ENCODE measurements at regions not wholly inside any gene's neighbourhood (a gene's known extent, or its start where the extent isn't known, plus 50 kb on each side); places are given as distances from the start of the nearest gene placed in this dataset.
A peak's percentile ranks its signal among the peaks of the same experiment; 100 is the strongest.
"Not testable (repeated sequence)": the region's sequence is repeated elsewhere in the genome, so short reads cannot be mapped to it uniquely, and the experiment has no call there.

DNA sequence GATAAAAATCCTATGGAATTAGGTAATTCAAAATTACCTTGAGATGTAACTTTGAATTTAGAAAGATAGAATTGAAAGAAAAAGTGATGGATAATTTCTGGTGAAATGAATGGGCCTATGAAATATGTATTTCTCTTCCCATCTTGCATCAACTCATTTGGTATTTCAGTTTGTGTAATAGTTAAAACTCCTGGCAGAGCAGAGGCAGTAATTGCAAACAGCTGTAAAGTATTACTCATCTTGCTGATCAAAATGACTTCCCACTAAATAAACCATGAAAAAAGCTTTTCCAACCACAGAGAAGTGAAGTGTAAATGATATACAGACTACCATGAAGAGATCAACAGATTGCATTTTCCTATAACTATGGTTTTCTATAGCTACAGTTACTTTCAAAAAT lies 471.0 kb downstream of the TUBA3C start:
- in situ Hi-C loops (cut with MboI; ENCODE audit: low pct_unique_long_range_greater_than_20kb, low sequenced_read_pairs); DNase-seq: not testable (repeated sequence)

DNA sequence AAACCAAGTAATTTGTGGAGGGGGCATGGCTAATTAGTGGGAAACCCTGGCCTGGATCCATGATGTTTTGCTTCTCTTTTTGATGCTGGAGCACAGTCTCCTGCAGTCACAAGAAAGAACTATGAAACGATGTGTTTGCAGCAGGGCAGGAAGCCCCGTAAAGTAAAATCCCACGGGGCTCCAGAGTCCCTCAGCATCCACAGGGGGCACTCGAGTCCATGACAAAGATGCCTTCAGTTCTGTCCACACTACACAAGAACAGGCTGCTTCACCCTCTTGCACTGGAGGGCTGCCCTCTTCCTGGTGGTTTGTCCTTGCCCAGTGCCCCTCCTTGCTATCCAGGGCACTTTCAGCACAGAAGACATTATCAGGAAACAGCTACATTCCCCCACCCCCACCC lies 475.1 kb downstream of the TUBA3C start:
- peak; percentile 21 for DNase-seq
- in situ Hi-C loops (cut with MboI; ENCODE audit: low pct_unique_long_range_greater_than_20kb, low sequenced_read_pairs) = not testable (repeated sequence)

DNA sequence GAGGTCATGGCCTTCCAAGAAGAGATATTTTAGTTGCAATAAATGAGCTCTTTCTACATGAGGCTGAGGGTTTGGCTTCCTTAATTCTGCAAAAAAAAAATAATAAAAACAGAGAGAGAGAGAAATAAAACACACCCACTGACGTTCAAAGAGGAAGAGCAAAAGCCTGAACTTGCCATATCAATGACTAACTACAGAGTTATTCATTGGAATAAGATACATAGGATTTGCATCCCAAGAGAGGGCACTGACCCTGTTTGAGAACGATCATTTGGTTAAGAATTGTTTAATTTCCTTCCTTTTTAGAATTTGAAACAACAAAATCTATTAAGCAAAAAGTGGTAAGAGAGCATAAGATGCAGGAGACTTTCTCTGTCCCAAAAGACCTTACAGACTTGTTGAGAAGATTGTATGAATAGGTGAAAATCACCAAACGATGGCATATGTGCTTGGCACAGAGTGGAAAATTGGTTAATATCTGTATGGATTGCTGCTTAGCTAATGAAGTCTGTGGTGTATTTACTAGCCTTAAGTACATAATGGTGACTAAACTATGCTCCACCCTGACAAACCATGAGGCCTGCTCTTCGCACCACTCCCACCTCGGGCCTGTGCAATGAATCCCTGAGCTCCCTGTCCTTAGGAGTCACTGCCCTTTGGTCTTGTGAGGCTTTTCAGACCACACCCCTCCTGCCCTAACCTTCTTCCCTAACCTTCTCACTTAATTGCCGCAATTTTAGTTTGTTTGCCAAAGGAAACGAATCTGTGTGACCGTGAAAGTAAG lies 479.0 kb downstream of the TUBA3C start:
- in situ Hi-C loops (cut with MboI; ENCODE audit: low pct_unique_long_range_greater_than_20kb, low sequenced_read_pairs) = not testable (repeated sequence)

DNA sequence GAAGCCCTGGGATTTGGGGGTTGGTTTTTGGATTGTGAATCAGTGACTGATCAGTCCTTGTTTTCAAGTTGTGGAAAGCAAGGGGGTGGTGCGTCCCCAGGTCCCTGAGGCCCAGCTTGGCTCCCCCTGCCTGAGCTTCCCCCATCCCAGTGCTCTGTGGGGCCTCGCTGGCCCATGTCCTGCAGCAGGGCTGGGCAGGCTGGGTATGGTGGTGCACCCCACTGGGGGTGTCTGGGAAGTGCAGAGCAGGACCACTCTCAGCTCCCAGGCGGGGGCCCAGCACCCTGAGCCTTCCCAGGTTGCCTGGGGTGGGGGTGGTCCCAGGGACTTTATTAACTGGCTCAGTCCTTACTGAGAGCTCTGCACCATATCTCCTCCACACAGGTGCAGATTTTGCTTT lies 483.3 kb downstream of the TUBA3C start:
- DNase-seq; in situ Hi-C loops (cut with MboI; ENCODE audit: low pct_unique_long_range_greater_than_20kb, low sequenced_read_pairs): not testable (repeated sequence)

More for the DNA sequence above, 479.0 kb downstream of the TUBA3C start:
- not testable (repeated sequence) for DNase-seq

DNA sequence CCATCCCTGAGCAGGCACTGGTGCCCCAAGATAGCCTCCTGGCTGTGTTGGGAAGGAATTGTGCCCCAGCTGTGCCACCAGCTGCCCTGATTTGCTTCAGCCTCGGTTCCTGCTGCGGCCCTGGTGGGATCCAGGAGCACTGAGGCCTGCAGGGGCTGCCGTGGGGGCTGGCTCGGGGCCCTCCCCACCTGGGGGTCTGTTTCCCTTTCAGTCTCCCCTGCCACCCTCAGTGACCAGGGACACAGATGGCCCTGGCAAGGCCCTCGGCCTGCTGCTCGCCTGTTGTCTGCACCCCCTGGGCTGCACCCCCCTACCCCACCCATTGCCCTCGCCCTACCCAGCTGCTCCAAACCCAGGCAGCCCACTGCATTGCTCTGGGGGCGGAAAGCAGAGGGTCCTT lies 483.8 kb downstream of the TUBA3C start:
- DNase-seq; in situ Hi-C loops (cut with MboI; ENCODE audit: low pct_unique_long_range_greater_than_20kb, low sequenced_read_pairs): not testable (repeated sequence)

DNA sequence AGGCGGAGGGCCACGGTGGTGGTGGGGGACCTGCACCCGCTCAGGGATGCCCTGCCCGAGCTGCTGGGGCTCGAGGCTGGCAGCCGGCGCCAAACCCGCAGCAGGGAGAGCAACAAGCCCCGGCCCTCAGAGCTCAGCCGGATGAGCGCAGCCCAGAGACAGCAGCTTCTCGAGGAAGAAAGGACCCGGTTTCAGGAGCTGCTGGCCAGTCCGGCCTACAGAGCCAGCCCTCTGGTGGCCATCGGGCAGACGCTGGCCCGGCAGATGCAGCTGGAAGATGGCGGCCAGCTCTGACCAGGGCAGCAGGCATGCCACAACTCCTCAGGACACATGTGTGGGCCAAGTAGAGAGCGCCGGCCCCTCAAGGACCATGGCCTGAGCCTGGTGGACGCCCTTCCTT lies 484.4 kb downstream of the TUBA3C start:
- in situ Hi-C loops (cut with MboI; ENCODE audit: low pct_unique_long_range_greater_than_20kb, low sequenced_read_pairs) = not testable (repeated sequence)

DNA sequence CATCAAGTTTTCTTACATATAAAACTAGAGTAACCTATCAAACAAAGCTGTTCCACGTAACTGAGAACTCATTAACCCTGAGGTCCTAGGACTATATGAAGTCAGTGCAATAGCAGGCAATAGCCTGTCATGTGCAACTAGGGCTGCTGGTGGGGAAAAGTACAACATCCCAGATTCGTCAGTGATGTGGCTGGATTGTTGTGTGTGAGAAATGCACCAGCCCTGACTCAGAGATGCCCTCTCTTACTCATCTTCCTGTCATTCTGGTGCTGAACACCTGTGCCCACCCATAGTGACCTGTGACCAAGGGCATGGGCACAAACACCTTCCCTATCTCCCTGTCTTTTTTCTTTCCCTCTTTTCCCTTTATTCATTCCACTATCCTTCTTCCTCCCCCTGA lies 504.2 kb downstream of the TUBA3C start:
- DNase-seq; in situ Hi-C loops (cut with MboI; ENCODE audit: low pct_unique_long_range_greater_than_20kb, low sequenced_read_pairs): not testable (repeated sequence)

More for the DNA sequence above, 484.4 kb downstream of the TUBA3C start:
- not testable (repeated sequence) for DNase-seq

DNA sequence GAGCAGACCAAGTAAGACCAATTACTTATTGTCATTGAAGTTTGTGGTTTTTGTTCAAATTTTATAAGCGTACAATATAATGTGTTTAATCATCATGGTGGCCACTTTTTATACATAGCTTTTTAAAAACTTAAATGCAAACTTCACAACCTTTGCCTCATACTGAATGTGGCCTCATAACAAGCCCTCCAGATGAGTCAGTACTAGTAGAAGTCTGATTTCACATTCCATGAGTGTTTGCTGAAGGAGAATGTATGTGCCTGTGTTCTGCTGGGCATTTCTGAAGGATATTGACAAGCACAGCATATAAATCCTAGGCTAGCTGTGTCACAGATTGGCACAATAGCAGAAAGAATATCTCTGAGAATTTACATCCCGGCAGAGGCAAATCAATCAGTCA lies 506.4 kb downstream of the TUBA3C start:
- DNase-seq; in situ Hi-C loops (cut with MboI; ENCODE audit: low pct_unique_long_range_greater_than_20kb, low sequenced_read_pairs): not testable (repeated sequence)

DNA sequence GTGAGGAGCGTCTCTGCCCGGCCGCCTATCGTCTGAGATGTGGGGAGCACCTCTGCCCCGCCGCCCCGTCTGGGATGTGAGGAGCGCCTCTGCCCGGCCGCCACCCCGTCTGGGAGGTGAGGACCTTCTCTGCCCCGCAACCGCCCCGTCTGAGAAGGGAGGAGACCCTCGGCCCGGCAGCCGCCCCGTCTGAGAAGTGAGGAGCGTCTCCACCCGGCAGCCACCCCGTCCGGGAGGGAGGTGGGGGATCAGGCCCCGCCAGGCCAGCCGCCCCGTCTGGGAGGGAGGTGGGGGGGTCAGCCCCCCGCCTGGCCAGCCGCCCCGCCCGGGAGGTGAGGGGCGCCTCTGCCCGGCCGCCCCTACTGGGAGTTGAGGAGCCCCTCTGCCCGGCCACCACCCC lies 507.8 kb downstream of the TUBA3C start:
- in situ Hi-C loops (cut with MboI; ENCODE audit: low pct_unique_long_range_greater_than_20kb, low sequenced_read_pairs); DNase-seq: not testable (repeated sequence)

DNA sequence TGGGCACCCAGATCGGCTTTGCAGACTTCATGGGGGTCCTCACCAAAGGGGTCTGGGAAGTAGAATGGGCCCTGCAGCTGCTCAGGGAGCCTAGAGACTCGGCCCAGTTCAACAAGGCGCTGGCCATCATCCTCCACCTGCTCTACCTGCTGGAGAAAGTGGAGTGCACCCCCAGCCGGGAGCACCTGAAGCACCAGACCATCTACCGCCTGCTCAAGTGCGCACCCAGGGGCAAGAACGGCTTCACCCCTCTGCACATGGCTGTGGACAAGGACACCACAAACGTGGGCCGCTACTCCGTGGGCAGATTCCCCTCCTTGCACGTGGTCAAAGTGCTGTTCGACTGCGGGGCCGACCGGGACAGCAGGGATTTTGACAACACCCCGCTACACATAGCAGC lies 515.0 kb downstream of the TUBA3C start:
- DNase-seq; in situ Hi-C loops (cut with MboI; ENCODE audit: low pct_unique_long_range_greater_than_20kb, low sequenced_read_pairs): not testable (repeated sequence)

DNA sequence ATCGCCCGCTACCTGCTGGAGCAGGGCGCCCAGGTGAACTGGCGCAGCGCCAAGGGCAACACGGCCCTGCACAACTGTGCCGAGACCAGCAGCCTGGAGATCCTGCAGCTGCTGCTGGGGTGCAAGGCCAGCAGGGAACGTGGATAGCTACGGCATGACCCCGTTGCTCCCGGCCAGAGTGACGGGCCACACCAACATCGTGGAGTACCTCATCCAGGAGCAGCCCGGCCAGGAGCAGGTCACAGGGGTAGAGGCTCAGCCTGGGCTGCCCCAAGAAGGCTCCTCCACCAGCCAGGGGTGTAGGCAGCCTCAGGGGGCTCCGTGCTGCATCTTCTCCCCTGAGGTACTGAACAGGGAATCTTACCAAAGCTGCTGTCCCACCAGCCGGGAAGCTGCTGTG lies 515.9 kb downstream of the TUBA3C start:
- DNase-seq; in situ Hi-C loops (cut with MboI; ENCODE audit: low pct_unique_long_range_greater_than_20kb, low sequenced_read_pairs): not testable (repeated sequence)

DNA sequence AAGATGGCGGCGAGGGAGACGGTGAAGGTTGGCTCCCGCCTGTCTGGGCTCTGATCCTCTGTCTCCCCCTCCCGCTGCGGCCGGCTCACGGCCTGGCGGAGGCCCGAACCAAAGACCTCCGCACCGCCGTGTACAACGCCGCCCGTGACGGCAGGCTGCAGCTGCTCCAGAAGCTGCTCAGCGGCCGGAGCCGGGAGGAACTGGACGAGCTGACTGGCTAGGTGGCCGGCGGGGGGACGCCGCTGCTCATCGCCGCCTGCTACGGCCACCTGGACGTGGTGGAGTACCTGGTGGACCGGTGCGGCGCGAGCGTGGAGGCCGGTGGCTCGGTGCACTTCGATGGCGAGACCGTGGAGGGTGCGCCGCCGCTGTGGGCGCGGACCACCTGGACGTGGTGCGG lies 516.5 kb downstream of the TUBA3C start:
- not testable (repeated sequence) for DNase-seq

DNA sequence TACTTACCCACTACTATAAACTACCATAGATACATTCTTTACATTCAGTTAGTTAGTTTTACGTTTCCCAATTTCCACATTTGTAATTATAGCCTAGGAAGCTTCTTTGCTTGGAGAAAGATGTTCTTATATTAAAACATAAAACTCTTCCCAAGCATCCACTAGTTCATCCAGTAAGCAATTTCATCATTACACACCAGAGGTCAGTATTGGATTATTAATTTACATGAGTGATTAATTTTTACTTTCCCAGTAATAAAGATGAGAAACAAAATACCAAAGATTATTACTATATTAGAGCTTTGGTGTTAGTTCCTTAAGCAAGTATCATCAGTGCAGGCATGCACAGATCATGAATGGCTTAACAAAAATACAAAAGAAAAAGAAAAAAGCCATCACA lies 518.4 kb downstream of the TUBA3C start:
- in situ Hi-C loops (cut with MboI; ENCODE audit: low pct_unique_long_range_greater_than_20kb, low sequenced_read_pairs); DNase-seq: not testable (repeated sequence)

More for the DNA sequence above, 516.5 kb downstream of the TUBA3C start:
- in situ Hi-C loops (cut with MboI; ENCODE audit: low pct_unique_long_range_greater_than_20kb, low sequenced_read_pairs) = not testable (repeated sequence)

DNA sequence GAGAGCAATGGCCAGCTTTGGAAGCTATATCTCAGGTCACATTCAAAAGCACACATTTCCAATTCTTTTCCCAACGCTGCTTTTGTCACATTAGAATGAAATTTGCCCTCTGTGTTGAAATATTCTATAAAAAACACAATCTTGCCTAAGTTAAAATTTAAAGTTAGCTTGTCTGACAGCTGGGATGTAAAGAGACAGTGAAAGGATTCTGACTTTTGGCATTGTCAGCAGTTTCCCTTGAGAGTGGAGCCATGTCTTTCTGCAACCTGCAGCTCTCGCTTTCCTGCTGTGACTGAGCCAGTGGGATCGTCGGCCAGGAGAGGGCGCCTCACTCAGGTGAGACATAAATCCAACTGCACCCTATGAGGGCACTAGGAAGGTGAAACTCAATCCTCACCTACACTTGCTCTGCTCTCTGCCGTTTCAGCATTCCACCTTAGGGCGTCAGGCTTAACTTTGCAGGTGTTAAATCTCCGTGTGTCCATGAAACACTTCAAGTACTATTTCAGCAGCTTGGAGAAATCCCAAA lies 537.9 kb downstream of the TUBA3C start:
- in situ Hi-C loops (cut with MboI; ENCODE audit: low pct_unique_long_range_greater_than_20kb, low sequenced_read_pairs) = not testable (repeated sequence)
- peak; percentile 11 for DNase-seq

DNA sequence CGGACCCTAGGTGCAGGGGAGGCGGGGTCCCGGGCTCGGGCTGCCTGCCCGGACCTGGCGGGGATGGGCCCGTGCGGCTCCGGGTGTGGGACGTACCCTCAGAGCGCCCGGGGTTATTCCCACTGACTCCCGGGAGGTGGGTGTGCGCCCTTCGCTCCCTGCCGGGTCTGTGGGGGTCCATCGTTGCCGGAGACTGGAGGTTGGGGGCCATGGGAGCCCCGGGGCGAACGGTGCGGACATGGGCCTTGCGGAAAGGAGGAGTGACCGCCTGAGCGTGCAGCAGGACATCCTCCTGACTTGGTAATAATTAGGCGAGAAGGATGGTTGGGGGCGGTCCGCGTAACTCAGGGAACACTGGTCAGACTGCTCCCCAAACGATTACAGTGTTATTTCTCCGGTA lies 552.7 kb downstream of the TUBA3C start:
- DNase-seq; in situ Hi-C loops (cut with MboI; ENCODE audit: low pct_unique_long_range_greater_than_20kb, low sequenced_read_pairs): not testable (repeated sequence)

DNA sequence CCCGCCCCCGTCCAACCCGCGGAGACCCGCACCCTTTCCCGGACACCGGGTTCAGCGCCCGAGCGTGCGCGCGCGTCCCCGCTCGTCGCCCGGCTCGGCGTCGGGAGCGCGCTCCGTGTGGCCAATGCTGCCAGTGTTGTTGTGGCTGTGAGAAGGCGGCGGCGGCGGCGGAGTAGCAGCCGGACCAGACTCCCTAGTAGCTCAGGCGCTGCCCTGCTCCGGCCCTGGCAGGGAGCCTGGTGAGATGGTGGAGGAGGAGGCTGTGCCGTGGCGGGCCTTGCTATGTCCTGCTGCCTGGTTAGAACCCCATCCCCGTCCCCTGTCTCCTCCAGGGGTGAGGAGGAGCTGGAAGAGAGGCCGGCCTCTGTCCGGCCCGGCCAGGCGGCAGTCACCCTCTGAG lies 553.2 kb downstream of the TUBA3C start:
- DNase-seq = no peak
- in situ Hi-C loops (cut with MboI; ENCODE audit: low pct_unique_long_range_greater_than_20kb, low sequenced_read_pairs) = no loop called here

DNA sequence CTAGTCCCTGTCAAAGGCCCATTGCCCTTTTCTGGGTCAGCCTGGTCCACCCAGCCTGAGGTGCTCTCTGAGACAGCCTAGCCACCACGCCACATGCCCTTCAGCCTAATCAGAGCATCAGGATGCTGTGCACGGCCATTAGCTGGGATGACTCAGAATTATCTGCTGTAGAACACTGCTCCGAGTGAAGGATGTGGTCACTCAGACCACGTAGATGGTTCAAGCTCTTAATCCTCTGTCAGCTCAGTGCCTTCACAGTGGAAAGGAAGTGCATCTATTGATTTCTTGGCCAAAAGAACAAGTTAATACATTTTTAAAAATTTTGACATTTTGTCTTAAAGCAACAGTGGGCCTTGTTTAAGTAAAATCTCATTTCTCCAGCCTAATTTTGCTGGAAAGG lies 557.6 kb downstream of the TUBA3C start:
- DNase-seq; in situ Hi-C loops (cut with MboI; ENCODE audit: low pct_unique_long_range_greater_than_20kb, low sequenced_read_pairs): not testable (repeated sequence)

DNA sequence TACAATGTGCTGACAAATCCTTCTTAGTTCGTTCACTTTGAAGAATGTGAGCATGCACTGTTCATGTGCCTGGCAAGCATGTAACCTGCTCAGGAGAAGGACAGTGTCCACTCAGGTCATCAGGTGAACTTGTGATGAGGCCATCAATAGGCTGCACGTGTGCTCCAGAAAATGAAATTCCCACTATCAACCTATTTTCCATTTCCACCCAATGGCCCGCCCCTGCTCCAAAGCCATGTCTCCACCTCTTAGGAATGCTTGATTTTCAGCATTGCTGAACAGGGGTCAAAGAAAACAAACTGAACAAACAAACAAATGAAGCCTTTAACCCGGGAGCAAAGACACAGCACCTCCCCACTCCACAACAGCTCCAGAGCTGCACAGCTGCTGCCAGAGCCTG lies 563.2 kb downstream of the TUBA3C start:
- in situ Hi-C loops (cut with MboI; ENCODE audit: low pct_unique_long_range_greater_than_20kb, low sequenced_read_pairs); DNase-seq: not testable (repeated sequence)

DNA sequence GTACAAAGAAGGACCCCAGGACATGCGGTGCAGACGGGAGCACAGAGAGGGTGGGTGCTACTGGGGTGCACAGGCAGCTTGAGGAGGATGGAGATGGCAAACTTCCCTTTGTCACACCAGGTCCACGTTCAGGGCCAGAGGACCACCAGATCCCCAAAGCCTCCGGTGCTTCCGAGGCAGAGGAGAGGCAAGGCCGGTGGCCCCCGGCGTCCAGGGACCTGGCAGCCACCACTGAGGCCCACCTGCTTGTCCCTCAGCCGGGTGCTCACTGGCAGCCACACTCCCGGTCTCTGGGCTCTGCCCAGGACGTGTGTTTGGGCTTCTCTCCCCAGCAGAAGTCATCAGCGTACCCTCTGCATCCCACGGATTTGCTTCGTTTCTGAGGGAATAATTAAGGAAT lies 571.1 kb downstream of the TUBA3C start:
- DNase-seq; in situ Hi-C loops (cut with MboI; ENCODE audit: low pct_unique_long_range_greater_than_20kb, low sequenced_read_pairs): not testable (repeated sequence)

DNA sequence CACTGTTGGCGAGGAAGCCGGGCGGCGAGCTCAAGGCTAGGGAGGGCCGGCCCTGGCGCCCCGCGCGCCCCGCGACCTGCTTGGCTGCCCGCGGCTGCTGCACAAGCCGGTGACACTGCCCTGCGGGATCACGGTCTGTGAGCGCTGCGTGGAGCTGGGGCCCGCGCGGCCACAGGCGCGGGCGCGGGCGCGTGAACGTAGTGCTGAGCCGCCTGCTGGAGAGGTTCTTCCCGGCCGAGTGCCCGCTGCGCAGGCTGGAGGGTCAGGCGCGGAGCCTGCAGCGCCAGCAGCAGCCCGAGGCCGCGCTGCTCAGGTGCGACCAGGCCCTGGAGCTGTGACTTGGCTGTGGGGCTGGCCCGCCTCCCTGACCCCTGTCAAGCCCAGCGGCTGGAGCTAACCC lies 572.3 kb downstream of the TUBA3C start:
- in situ Hi-C loops (cut with MboI; ENCODE audit: low pct_unique_long_range_greater_than_20kb, low sequenced_read_pairs); DNase-seq: not testable (repeated sequence)

Data from KBM-7 (cell line).